ENCODE measurements at regions not wholly inside any gene's neighbourhood (a gene's known extent, or its start where the extent isn't known, plus 50 kb on each side); places are given as distances from the start of the nearest gene placed in this dataset.

DNA sequence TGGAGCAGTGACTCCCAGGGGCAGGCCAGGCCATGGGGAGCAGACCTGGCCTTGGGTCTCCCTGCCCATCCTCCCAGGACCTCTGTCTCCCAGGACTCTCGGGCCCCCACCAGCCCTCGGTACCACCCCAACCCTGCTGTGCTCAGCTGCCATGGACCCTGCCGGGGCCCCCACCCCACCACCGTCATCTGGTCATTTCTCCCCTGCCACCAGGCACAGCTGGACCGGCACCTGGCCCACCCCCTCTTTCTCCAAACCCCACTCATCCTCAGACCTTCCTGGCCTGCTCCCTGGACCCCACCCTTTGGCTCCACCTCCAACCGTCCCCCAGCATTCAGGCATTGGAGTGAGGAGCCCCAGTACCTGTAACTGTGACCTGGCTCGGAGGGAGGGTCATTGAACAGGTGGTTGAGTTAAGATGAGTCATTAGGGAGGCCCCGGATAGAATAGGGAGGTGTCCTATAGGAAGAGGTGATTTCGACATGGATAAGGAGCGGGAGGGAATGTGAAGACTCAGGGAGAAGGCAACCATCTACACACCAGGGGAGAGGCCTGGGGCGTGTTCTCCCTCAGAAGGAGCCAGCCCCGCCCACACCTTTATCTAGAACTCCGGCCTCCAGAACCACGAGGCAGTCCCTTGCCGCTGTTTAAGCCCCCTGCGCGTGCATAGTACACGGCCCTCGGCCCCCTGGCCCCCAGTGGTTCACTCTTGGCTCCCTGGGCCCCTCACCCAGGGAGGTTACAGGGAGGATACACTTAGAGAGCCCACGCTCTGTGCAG, 1395.9 kb downstream of the BRD1 start:
- Histone ChIP-seq H3K27me3 (ENCODE audit: insufficient read depth, poor library complexity, severe bottlenecking) (no peaks in the 10 kb centered on the region), H3K27ac (replicated peaks) (no peak overlapping the region), H3K4me3 (replicated peaks; ENCODE audit: insufficient read depth, low read length) (no peak overlapping the region)
- TF ChIP-seq, protein P1, sequence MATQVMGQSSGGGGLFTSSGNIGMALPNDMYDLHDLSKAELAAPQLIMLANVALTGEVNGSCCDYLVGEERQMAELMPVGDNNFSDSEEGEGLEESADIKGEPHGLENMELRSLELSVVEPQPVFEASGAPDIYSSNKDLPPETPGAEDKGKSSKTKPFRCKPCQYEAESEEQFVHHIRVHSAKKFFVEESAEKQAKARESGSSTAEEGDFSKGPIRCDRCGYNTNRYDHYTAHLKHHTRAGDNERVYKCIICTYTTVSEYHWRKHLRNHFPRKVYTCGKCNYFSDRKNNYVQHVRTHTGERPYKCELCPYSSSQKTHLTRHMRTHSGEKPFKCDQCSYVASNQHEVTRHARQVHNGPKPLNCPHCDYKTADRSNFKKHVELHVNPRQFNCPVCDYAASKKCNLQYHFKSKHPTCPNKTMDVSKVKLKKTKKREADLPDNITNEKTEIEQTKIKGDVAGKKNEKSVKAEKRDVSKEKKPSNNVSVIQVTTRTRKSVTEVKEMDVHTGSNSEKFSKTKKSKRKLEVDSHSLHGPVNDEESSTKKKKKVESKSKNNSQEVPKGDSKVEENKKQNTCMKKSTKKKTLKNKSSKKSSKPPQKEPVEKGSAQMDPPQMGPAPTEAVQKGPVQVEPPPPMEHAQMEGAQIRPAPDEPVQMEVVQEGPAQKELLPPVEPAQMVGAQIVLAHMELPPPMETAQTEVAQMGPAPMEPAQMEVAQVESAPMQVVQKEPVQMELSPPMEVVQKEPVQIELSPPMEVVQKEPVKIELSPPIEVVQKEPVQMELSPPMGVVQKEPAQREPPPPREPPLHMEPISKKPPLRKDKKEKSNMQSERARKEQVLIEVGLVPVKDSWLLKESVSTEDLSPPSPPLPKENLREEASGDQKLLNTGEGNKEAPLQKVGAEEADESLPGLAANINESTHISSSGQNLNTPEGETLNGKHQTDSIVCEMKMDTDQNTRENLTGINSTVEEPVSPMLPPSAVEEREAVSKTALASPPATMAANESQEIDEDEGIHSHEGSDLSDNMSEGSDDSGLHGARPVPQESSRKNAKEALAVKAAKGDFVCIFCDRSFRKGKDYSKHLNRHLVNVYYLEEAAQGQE (IDR thresholded peaks at IDR 0.05; ENCODE audit: insufficient replicate concordance, low read depth), result no peak
- TF ChIP-seq GABPA (IDR thresholded peaks at IDR 0.05; ENCODE audit: low read depth) (no peak), SPI1 (IDR thresholded peaks at IDR 0.05; ENCODE audit: borderline replicate concordance, low read depth) (no peak), POLR2AphosphoS5 (IDR thresholded peaks at IDR 0.05; ENCODE audit: low read depth) (no peak)
- TF ChIP-seq, protein P2, sequence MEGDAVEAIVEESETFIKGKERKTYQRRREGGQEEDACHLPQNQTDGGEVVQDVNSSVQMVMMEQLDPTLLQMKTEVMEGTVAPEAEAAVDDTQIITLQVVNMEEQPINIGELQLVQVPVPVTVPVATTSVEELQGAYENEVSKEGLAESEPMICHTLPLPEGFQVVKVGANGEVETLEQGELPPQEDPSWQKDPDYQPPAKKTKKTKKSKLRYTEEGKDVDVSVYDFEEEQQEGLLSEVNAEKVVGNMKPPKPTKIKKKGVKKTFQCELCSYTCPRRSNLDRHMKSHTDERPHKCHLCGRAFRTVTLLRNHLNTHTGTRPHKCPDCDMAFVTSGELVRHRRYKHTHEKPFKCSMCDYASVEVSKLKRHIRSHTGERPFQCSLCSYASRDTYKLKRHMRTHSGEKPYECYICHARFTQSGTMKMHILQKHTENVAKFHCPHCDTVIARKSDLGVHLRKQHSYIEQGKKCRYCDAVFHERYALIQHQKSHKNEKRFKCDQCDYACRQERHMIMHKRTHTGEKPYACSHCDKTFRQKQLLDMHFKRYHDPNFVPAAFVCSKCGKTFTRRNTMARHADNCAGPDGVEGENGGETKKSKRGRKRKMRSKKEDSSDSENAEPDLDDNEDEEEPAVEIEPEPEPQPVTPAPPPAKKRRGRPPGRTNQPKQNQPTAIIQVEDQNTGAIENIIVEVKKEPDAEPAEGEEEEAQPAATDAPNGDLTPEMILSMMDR (IDR thresholded peaks at IDR 0.05; ENCODE audit: insufficient read depth, low read length), result no peak
- no peak for DNase-seq (ENCODE audit: low read depth in 1 of 2, low spot score in 1 of 2)

- no peak overlapping the region for H3K27ac ChIP-seq (replicated peaks)
- H3K27me3 ChIP-seq (ENCODE audit: insufficient read depth, poor library complexity, severe bottlenecking), result no peaks in the 10 kb centered on the region
- H3K4me3 ChIP-seq (replicated peaks; ENCODE audit: insufficient read depth, low read length), result no peak overlapping the region
- no peak for DNase-seq (ENCODE audit: low read depth in 1 of 2, low spot score in 1 of 2)
- TF ChIP-seq POLR2AphosphoS5 (IDR thresholded peaks at IDR 0.05; ENCODE audit: low read depth) (no peak), GABPA (IDR thresholded peaks at IDR 0.05; ENCODE audit: low read depth) (no peak), SPI1 (IDR thresholded peaks at IDR 0.05; ENCODE audit: borderline replicate concordance, low read depth) (no peak)
- TF ChIP-seq, protein P1 (IDR thresholded peaks at IDR 0.05; ENCODE audit: insufficient replicate concordance, low read depth), result no peak
- TF ChIP-seq, protein P2 (IDR thresholded peaks at IDR 0.05; ENCODE audit: insufficient read depth, low read length), result no peak
Observed at GRCh38 chr22:48431014-48431413, 1396.7 kb downstream of the BRD1 start.

- no peak for TF ChIP-seq POLR2AphosphoS5 (IDR thresholded peaks at IDR 0.05; ENCODE audit: low read depth)
- TF ChIP-seq GABPA (IDR thresholded peaks at IDR 0.05; ENCODE audit: low read depth), result no peak
- TF ChIP-seq, protein P2 (IDR thresholded peaks at IDR 0.05; ENCODE audit: insufficient read depth, low read length), result no peak
- H3K27me3 ChIP-seq (ENCODE audit: insufficient read depth, poor library complexity, severe bottlenecking), result no peaks in the 10 kb centered on the region
- DNase-seq (ENCODE audit: low read depth in 1 of 2, low spot score in 1 of 2), result no peak
- no peak overlapping the region for H3K4me3 ChIP-seq (replicated peaks; ENCODE audit: insufficient read depth, low read length)
- H3K27ac ChIP-seq (replicated peaks), result no peak overlapping the region
Observed at GRCh38 chr22:48429446-48430020, 1398.1 kb downstream of the BRD1 start.

Data from HL-60 (cell line).